ENCODE measurements at regions not wholly inside any gene's neighbourhood (a gene's known extent, or its start where the extent isn't known, plus 50 kb on each side); places are given as distances from the start of the nearest gene placed in this dataset.

- CTCF ChIA-PET: no interaction called here
- Histone ChIP-seq H3K4me1 (no peaks in the 10 kb centered on the region), H3K27ac (no peak overlapping the region), H3K9me3 (no peaks in the 10 kb centered on the region), H3K4me3 (no peak overlapping the region), H3K4me2 (no peak overlapping the region)
- POLR2A ChIA-PET: no interaction called here
- no peak for FAIRE-seq
- ATAC-seq: no peak
- no peak for DNase-seq (ENCODE audit: low read depth in 1 of 2, low spot score in 1 of 2)
- TF ChIP-seq CBX8 (IDR thresholded peaks at IDR 0.05): no peak
- no peak for TF ChIP-seq ZFP36 (IDR thresholded peaks at IDR 0.05; ENCODE audit: borderline replicate concordance, partially characterized antibody)
- TF ChIP-seq TP53 (CRISPR knock-in tag; IDR thresholded peaks at IDR 0.05): no peak
- no peak for TF ChIP-seq EHF (CRISPR knock-in tag; IDR thresholded peaks at IDR 0.05)
- TF ChIP-seq HDAC2 (IDR thresholded peaks at IDR 0.05): no peak
- TF ChIP-seq CHD4 (IDR thresholded peaks at IDR 0.05; ENCODE audit: borderline replicate concordance): no peak
- TF ChIP-seq, protein P1, sequence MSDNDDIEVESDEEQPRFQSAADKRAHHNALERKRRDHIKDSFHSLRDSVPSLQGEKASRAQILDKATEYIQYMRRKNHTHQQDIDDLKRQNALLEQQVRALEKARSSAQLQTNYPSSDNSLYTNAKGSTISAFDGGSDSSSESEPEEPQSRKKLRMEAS (IDR thresholded peaks at IDR 0.05): no peak
- TF ChIP-seq HOXB5 (CRISPR knock-in tag; IDR thresholded peaks at IDR 0.05): no peak
- no peak for TF ChIP-seq FOXS1 (CRISPR knock-in tag; IDR thresholded peaks at IDR 0.05)
- 54% methylated on average over 9 of the region's 9 CpGs for WGBS (ENCODE audit: missing lambda C conversion rate)
These were observed 72.3 kb downstream of the LINC00237 start for GRCh38 chr20:21033817-21034216.

DNA sequence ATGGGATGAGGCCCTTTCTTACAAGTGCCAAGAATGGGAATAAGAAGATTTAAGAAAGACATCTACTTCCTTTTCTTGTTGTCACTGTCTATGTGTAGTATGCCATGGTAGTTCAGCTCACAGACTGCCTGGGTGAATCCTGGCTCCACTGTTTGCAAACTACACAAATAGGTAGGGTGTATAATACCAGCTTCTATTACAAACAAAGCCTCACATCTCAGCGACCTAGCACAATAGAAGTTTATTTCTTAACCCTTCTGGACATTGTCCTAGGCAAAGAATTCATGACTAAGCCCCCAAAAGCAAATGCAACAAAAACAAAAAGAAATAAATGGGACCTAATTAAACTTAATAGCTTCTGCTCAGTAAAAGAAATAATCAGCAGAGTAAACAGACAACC is 74.5 kb downstream of the LINC00237 start:
- 2% methylated on average over 1 of the region's 1 CpG for WGBS (ENCODE audit: missing lambda C conversion rate)
- ATAC-seq (no peak), FAIRE-seq (no peak), DNase-seq (ENCODE audit: low read depth in 1 of 2, low spot score in 1 of 2) (no peak)
- no peak overlapping the region for H3K4me3 ChIP-seq
- no peaks in the 10 kb centered on the region for H3K9me3 ChIP-seq
- CTCF ChIA-PET: interaction anchor here (0.8 to 2.0 kb wide), 4 partner anchors 9 to 204 kb away, joined by 3 to 8 read pairs (median 6); no protein-coding TSS in a partner anchor
- no peaks in the 10 kb centered on the region for H3K4me1 ChIP-seq
- TF ChIP-seq MAZ (IDR thresholded peaks at IDR 0.05; ENCODE audit: borderline replicate concordance, low read depth, low read length) (no peak), HEYL (CRISPR knock-in tag; IDR thresholded peaks at IDR 0.05) (no peak), NPAS2 (CRISPR knock-in tag; IDR thresholded peaks at IDR 0.05; ENCODE audit: borderline replicate concordance) (no peak), ZFP36 (IDR thresholded peaks at IDR 0.05; ENCODE audit: borderline replicate concordance, partially characterized antibody) (no peak), CEBPB (IDR thresholded peaks at IDR 0.05) (no peak), FOSL2 (IDR thresholded peaks at IDR 0.05) (no peak), FOSL2 (CRISPR knock-in tag; IDR thresholded peaks at IDR 0.05) (no peak), FOSB (CRISPR knock-in tag; IDR thresholded peaks at IDR 0.05) (no peak), TP53 (CRISPR knock-in tag; IDR thresholded peaks at IDR 0.05) (no peak), RARB (CRISPR knock-in tag; IDR thresholded peaks at IDR 0.05) (no peak), HOXB13 (CRISPR knock-in tag; IDR thresholded peaks at IDR 0.05; ENCODE audit: low read depth) (no peak), ZC3H11A (IDR thresholded peaks at IDR 0.05) (no peak), RFX5 (IDR thresholded peaks at IDR 0.05) (no peak), CBX8 (IDR thresholded peaks at IDR 0.05) (no peak), HMGXB4 (CRISPR knock-in tag; IDR thresholded peaks at IDR 0.05; ENCODE audit: borderline replicate concordance) (no peak), SREBF2 (IDR thresholded peaks at IDR 0.05) (no peak), HOXB5 (CRISPR knock-in tag; IDR thresholded peaks at IDR 0.05) (no peak), MYC (IDR thresholded peaks at IDR 0.05; ENCODE audit: borderline replicate concordance, low read length) (no peak)
- TF ChIP-seq, protein P2, sequence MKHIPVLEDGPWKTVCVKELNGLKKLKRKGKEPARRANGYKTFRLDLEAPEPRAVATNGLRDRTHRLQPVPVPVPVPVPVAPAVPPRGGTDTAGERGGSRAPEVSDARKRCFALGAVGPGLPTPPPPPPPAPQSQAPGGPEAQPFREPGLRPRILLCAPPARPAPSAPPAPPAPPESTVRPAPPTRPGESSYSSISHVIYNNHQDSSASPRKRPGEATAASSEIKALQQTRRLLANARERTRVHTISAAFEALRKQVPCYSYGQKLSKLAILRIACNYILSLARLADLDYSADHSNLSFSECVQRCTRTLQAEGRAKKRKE (CRISPR knock-in tag; IDR thresholded peaks at IDR 0.05; ENCODE audit: low read depth): no peak
- TF ChIP-seq, protein P3, sequence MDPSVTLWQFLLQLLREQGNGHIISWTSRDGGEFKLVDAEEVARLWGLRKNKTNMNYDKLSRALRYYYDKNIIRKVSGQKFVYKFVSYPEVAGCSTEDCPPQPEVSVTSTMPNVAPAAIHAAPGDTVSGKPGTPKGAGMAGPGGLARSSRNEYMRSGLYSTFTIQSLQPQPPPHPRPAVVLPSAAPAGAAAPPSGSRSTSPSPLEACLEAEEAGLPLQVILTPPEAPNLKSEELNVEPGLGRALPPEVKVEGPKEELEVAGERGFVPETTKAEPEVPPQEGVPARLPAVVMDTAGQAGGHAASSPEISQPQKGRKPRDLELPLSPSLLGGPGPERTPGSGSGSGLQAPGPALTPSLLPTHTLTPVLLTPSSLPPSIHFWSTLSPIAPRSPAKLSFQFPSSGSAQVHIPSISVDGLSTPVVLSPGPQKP (IDR thresholded peaks at IDR 0.05; ENCODE audit: low read depth, low read length): no peak
- no peak overlapping the region for H3K27ac ChIP-seq
- POLR2A ChIA-PET: no interaction called here
- no peak overlapping the region for H3K4me2 ChIP-seq
